DOHH2 (cell line): ENCODE measurements at regions not wholly inside any gene's neighbourhood (a gene's known extent, or its start where the extent isn't known, plus 50 kb on each side); places are given as distances from the start of the nearest gene placed in this dataset.

Experiments used
- H3F3A ChIP-seq: fragments of 200-600 bp; sonication (generic), shearing (Covaris generic); 2 replicates; pipeline ENCODE4 v1.6.0; 2016; ENCODE audit warnings: antibody characterized with exemption, mild to moderate bottlenecking; ENCODE audit not compliant: control insufficient read depth, insufficient read depth
- H3K27ac ChIP-seq: fragments of 200-600 bp; sonication (generic); 2 replicates; pipeline ENCODE4 v1.5.1; 2014; ENCODE audit warnings: low read depth, mild to moderate bottlenecking, low read length, moderate library complexity
- H3K27me3 ChIP-seq: fragments of 200-600 bp; sonication (generic); 2 replicates; pipeline ENCODE4 v1.6.1; 2014; ENCODE audit warnings: mild to moderate bottlenecking, low read length, mixed read lengths; ENCODE audit not compliant: control insufficient read depth
- H3K36me3 ChIP-seq: fragments of 200-600 bp; sonication (generic); 2 replicates; pipeline ENCODE4 v1.6.1; 2014; ENCODE audit warnings: mild to moderate bottlenecking, low read length, moderate library complexity, mixed read lengths; ENCODE audit not compliant: control insufficient read depth
- H3K4me1 ChIP-seq: fragments of 200-600 bp; sonication (generic); 2 replicates; pipeline ENCODE4 v1.6.1; 2014; ENCODE audit warnings: mild to moderate bottlenecking, low read length, mixed read lengths; ENCODE audit not compliant: control insufficient read depth
- H3K4me2 ChIP-seq: fragments of 200-600 bp; sonication (generic); 2 replicates; pipeline ENCODE4 v1.6.0; 2014; ENCODE audit warnings: mild to moderate bottlenecking, low read length, moderate library complexity
- H3K4me3 ChIP-seq: fragments of 200-600 bp; sonication (generic); 2 replicates; pipeline ENCODE4 v1.5.1; 2014; ENCODE audit warnings: mild to moderate bottlenecking, low read length, mixed read lengths
- H3K79me2 ChIP-seq: fragments of 200-600 bp; sonication (generic); 2 replicates; pipeline ENCODE4 v1.6.1; 2014; ENCODE audit warnings: mild to moderate bottlenecking, low read length, mixed read lengths; ENCODE audit not compliant: control insufficient read depth
- H3K9me2 ChIP-seq: fragments of 200-600 bp; sonication (generic); replicated peaks from 2 replicates; pipeline ENCODE4 v1.6.1; 2014; ENCODE audit warnings: mild to moderate bottlenecking, low read length, mixed read lengths; ENCODE audit not compliant: control insufficient read depth
- H3K9me3 ChIP-seq: fragments of 200-600 bp; sonication (generic); 2 replicates; pipeline ENCODE4 v1.6.1; 2014; ENCODE audit warnings: antibody characterized with exemption, low read length, mixed read lengths; ENCODE audit not compliant: control insufficient read depth, insufficient read depth
- H4K20me1 ChIP-seq: fragments of 200-600 bp; sonication (generic); 2 replicates; pipeline ENCODE4 v1.6.0; 2014; ENCODE audit warnings: low read depth, mild to moderate bottlenecking, antibody characterized with exemption, low read length, moderate library complexity; ENCODE audit not compliant: control insufficient read depth, insufficient read depth
- CTCF ChIP-seq: fragments of 200-600 bp; sonication (generic); IDR thresholded peaks from one replicate; pipeline ENCODE4 v1.5.1; 2014; ENCODE audit warnings: antibody characterized with exemption, mild to moderate bottlenecking, low read depth, low read length; ENCODE audit not compliant: poor library complexity, severe bottlenecking
- EZH2phosphoT487 ChIP-seq: fragments of 200-600 bp; sonication (generic); IDR thresholded peaks from 2 replicates; pipeline ENCODE4 v1.6.1; 2017; ENCODE audit warnings: borderline replicate concordance, mild to moderate bottlenecking, antibody characterized with exemption, low read length, moderate library complexity, mixed read lengths

DNA sequence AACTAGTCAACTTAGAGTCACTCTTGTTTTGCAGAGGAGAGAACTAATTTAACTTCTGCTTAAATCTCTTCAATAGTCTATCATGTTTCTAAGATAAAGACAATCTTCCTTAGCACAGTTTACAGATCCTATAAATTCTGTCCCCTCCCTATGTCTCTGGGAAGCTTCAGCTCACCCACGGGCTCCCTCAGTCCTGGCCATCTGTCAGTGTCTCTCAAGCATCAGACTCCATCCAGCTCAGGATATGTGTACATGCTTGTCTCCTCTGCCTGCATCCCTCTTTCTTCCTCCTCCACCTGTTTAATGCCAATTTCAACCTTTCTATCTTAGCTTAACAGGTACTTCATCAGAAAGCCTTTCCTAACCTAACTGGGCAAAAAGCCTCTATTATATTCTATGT, 177.1 kb upstream of the PTER start:
- Histone ChIP-seq H3K4me3 (no peak overlapping the region), H4K20me1 (no peaks in the 10 kb centered on the region), H3K9me3 (peaks cover 6% of the 10 kb centered on the region; the same call in 1 of the 2 replicates), H3K4me2 (no peak overlapping the region), H3K79me2 (no peaks in the 10 kb centered on the region), H3K27me3 (no peaks in the 10 kb centered on the region), H3K9me2 (no peaks in the 10 kb centered on the region), H3K4me1 (no peaks in the 10 kb centered on the region), H3K36me3 (no peaks in the 10 kb centered on the region), H3F3A (no peaks in the 10 kb centered on the region), H3K27ac (no peak overlapping the region)
- TF ChIP-seq EZH2phosphoT487, result no peak
- no peak for TF ChIP-seq CTCF

- no peaks in the 10 kb centered on the region for H3F3A ChIP-seq
- H3K79me2 ChIP-seq, result no peaks in the 10 kb centered on the region
- H3K9me2 ChIP-seq, result no peaks in the 10 kb centered on the region
- no peak overlapping the region for H3K4me3 ChIP-seq
- H4K20me1 ChIP-seq, result no peaks in the 10 kb centered on the region
- H3K36me3 ChIP-seq, result no peaks in the 10 kb centered on the region
- TF ChIP-seq EZH2phosphoT487 (no peak), CTCF (no peak)
- H3K4me1 ChIP-seq, result no peaks in the 10 kb centered on the region
- H3K9me3 ChIP-seq, result peaks cover 6% of the 10 kb centered on the region; the same call in 1 of the 2 replicates
- H3K4me2 ChIP-seq, result no peak overlapping the region
- H3K27ac ChIP-seq, result no peak overlapping the region
- H3K27me3 ChIP-seq, result no peaks in the 10 kb centered on the region
Observed at GRCh38 chr10:16260388-16260787, 176.4 kb upstream of the PTER start.

DNA sequence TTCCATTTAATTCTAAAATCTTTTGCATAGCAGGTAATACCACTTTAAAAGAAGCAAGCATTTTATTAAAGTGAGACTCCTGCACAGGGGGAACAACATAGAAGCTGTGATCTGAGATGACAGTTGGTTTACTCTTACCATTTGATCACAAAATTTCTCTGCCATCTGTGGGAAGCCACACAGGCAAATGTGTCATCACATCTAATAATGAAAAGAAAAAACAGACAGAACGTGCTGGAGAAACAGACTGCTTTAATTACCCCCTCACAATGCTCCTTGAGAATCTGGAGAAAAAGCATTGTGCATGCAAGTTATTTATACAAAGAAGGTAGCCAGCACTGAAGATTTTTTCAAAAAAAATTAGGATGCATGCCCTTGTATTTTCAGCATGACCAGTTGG, 165.2 kb upstream of the PTER start:
- no peak overlapping the region for H3K4me2 ChIP-seq
- TF ChIP-seq CTCF, result no peak
- no peak for TF ChIP-seq EZH2phosphoT487

DNA sequence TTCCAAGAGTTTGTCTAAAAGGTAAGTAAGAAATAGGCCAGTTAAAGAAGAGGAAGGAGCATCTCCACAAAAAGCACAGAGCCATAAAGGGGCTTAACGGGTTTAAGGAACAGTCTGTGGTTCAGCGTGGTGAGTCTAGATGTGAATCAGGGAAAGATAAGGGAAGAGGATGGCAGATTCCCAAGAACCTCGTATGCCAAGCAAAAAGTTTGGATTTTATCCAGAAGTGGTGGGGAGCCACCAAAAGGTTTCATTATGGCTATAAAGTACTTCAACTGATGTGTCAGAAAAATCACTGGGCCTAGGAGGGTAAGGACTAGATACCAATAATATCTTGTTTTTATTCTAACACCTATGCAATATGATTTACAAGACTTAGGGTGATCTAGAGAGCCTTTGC, 161.9 kb upstream of the PTER start:
- Histone ChIP-seq H3K27ac (no peak overlapping the region), H3K36me3 (no peaks in the 10 kb centered on the region), H3F3A (no peaks in the 10 kb centered on the region), H3K4me3 (no peak overlapping the region), H3K9me3 (no peaks in the 10 kb centered on the region), H3K27me3 (no peaks in the 10 kb centered on the region), H4K20me1 (no peaks in the 10 kb centered on the region), H3K9me2 (no peaks in the 10 kb centered on the region), H3K4me1 (no peaks in the 10 kb centered on the region), H3K79me2 (no peaks in the 10 kb centered on the region), H3K4me2 (no peak overlapping the region)
- no peak for TF ChIP-seq EZH2phosphoT487
- no peak for TF ChIP-seq CTCF

More for the DNA sequence above, 165.2 kb upstream of the PTER start:
- no peak overlapping the region for H3K4me3 ChIP-seq
- H3K9me2 ChIP-seq, result no peaks in the 10 kb centered on the region
- no peaks in the 10 kb centered on the region for H3F3A ChIP-seq
- no peaks in the 10 kb centered on the region for H3K27me3 ChIP-seq
- H4K20me1 ChIP-seq, result no peaks in the 10 kb centered on the region
- no peaks in the 10 kb centered on the region for H3K9me3 ChIP-seq
- H3K27ac ChIP-seq, result no peak overlapping the region
- H3K36me3 ChIP-seq, result no peaks in the 10 kb centered on the region
- no peaks in the 10 kb centered on the region for H3K79me2 ChIP-seq
- no peaks in the 10 kb centered on the region for H3K4me1 ChIP-seq
